Embryonic facial prominence (tissue), 1 donor: ENCODE measurements at regions not wholly inside any gene's neighbourhood (a gene's known extent, or its start where the extent isn't known, plus 50 kb on each side); places are given as distances from the start of the nearest gene placed in this dataset.
"Not testable (repeated sequence)": the region's sequence is repeated elsewhere in the genome, so short reads cannot be mapped to it uniquely, and the experiment has no call there.

Source experiments
- DNase-seq: peaks from one replicate; pipeline ENCODE4 v3.0.0-alpha.2; 2016; ENCODE audit errors: extremely low spot score

DNA sequence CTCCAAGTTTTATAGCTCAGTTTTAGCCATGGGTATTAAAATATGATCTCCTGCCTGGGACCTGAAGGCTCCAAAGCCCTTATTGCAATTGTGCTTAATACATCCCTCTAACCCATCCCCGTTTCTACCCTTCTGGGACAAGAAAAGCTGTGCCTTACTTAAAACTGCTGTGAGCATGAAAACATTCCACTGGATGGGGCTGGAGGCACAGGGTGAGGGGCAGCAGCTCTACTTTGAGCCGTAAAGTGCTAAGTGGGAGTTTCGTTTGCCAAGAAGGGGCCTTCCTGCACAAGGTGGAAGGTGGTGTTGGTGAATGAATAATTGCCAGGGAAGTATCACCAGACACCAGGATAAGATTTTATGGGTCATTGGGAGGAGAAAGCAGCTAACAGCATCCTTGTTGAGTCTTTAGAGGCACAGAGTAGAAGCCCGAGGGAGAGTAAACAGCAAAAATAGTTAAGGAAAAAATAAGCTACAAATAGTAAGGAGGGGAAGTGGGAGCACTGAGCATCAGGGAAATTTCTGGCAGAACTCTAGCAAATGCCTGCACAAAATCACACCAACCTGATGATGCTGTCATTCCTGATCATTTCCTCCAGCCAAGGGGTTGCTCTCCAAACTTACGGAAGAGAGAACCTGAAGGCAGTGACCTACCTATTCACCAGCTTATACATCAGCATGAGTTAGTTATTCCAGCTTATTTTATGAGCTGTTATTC, 218.4 kb downstream of the MREG start:
- no peak for DNase-seq

DNA sequence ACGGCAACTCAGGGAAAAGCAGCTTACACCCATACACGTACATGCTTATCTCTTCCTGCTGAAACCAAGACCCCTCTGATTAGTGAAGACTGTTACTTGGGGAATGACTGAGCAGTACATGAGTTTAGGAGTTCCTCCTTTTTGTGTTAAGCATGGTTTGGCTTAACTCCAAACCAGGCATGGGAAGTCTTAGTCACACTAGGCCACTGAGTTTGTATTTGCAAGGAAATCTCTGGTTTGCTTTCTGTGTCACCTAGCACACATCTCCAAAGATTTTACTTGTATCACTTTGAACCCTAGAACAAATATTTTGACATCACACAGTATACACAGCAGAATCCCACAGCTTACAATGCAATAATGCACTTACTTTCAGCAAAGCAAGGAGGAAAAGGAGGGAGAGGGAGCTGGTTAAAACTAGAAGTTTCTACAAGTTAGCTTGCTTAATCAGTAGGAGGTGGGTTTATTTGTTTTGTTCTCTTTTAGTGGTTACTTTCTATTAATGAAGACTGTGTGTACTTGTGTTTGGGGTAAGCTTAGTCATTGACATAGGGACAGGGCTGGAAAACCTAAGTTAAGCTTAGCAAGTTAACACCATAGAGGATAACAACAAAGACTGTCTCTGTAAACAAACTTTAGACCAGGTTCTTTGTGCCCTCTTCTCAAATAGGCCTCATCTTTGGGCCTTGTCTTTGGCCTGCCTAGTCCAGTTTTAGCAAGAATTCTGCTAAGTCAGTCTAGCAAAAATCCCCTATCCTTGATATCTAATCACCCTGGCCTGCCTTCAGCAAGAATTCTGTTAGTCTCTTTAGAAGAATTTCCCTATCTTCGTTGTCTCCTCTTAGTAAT, 219.4 kb downstream of the MREG start:
- no peak for DNase-seq

DNA sequence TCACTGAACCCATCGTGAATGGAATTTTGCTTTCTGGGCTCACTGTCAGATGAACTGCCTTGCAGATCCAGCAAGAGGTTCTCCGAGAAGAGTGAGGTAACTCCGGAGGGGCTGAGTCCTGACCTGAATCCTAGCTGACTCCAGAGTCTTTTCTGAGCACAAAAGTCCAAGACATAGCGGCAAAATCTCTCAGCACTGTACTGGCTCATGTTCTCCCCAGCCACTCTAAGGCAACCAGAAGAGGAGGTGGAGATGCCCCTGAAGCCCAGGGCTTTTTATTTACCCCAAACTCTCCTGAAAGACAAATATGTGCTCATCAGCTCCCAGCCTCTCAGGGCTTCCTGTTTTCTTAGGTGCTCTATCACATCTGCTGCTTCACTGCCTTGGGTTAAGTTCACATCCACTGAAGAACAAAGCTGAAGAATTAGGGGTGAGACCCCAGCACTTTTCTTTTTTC, 221.8 kb downstream of the MREG start:
- DNase-seq = no peak

DNA sequence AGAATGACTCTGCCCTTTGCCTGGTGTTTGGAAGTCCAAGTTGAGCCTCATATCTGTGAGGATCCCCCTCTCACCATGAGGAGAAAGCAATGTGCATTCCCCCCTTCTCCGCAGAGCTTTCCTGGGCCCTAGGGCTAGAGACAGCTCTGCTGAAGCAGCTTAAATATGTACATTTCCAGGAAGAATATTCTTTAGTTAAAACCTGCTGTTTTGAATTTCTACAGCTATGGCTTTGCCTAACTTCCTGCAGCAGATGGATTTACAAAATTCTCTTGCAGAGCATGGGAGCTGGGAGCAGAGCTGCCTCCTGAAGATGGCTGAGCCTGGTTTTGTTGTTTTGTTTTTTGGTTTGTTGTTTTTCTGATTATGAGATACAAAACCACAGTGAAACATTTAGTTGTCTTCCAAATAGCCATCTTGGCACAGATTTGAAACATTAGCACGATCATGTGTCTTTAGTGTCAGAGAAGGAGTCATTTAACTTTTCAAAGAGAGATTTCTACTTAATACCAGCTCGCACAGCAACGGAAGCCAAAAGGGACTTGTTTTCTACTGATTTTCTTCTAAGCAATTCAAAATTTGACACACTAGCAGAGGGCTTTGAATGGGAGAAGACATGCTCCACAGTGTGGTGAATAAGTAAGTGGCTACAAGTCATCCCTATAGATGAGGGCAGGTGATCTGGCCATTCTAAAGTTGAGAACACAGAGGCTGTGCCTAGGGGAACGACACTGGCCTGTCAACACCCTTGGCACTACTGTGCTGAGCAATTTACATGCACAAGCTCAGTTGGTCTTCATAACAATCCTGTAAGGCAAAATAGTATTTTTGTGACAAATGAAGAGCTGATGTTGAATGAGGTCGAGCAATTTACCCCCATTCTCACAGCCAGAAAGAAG, 222.6 kb downstream of the MREG start:
- DNase-seq = peak; percentile 27

- no peak for DNase-seq
Observed at GRCh38 chr2:215787565-215788178, 225.7 kb downstream of the MREG start.

- no peak for DNase-seq
Observed at GRCh38 chr2:215787025-215787424, 226.3 kb downstream of the MREG start.

GRCh38 chr2:215784371-215784783, 229.0 kb downstream of the MREG start:
- DNase-seq = no peak

DNA sequence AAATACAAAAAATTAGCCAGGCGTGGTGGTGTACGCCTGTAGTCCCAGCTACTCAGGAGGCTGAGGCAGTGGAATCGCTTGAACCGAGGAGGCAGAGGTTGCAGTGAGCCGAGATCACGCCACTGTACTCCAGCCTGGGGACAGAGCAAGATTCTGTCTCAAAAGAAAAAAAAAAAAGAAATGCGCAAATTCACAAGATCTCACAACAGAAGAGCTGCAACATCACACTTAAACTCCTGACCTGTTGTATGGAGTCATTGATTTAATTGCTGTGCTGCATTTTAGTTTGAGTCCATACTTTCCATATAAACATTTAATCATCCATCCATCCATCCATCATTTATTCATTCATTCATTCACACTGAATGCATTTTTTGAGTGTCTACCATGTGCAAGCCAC, 229.7 kb downstream of the MREG start:
- not testable (repeated sequence) for DNase-seq

- no peak for DNase-seq
Observed at GRCh38 chr2:215782965-215783364, 230.4 kb downstream of the MREG start.

- DNase-seq = no peak
Observed at GRCh38 chr2:215782295-215782694, 231.1 kb downstream of the MREG start.

DNA sequence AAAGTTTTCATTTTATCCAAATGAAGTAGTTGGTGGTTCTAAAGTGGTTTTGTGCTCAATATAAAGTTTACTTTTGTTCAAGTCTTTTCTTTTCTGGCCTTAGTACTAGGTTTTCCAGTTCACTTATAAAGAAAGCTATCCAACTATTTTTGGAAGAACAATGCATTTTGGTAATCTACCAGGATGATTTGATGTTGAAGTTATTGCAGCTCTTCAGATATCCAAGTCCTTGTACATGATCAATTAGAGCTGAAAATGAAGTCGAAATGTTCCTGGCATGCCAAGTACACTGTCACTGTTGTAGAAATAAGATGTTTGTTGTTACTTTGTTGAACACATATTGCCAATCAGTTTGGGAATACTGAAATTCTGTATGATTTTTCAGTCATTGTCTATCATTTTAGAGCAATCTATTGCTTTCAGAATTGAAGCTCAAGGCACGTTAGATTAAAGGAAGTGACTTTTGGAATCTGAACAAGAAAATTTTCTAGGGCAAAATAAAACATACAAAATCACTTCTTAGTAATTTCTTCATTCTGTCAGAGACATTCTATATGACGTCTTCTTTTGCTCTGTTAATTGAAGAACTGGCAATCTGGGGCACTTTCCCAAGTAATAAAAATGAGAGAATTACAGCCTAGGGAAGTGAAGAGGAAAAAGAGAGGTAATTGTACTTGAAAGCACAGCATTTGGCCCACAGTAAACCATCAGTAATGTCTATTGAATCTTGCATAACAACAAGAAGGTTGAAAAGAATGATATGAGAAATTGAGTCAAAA, 232.3 kb downstream of the MREG start:
- no peak for DNase-seq

- DNase-seq = no peak
Observed at GRCh38 chr2:215780313-215780712, 233.0 kb downstream of the MREG start.

- DNase-seq = no peak
Observed at GRCh38 chr2:215779912-215780311, 233.4 kb downstream of the MREG start.

- no peak for DNase-seq
Observed at GRCh38 chr2:215777465-215778044, 235.8 kb downstream of the MREG start.

- no peak for DNase-seq
Observed at GRCh38 chr2:215775106-215775505, 238.2 kb downstream of the MREG start.

DNA sequence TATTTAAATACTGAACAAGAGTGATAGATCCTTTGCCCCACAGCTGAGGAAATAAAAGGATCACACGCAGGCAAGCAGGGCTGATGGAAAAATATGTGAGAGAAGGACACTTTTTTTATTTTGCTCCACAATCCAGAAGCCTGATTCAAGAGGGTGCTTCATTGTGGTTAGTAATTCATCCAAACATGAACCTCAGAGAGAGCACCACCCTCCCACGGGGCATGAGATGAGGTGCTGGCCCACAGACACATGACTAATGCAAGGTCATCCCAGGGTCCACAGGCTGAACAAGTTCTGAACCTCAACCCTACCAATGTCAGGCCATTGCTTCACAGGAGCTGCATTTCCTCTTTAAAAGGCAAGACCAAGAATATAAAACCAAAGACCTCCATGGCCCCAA, 239.6 kb downstream of the MREG start:
- no peak for DNase-seq

- DNase-seq = no peak
Observed at GRCh38 chr2:215772634-215773563, 240.5 kb downstream of the MREG start.

DNA sequence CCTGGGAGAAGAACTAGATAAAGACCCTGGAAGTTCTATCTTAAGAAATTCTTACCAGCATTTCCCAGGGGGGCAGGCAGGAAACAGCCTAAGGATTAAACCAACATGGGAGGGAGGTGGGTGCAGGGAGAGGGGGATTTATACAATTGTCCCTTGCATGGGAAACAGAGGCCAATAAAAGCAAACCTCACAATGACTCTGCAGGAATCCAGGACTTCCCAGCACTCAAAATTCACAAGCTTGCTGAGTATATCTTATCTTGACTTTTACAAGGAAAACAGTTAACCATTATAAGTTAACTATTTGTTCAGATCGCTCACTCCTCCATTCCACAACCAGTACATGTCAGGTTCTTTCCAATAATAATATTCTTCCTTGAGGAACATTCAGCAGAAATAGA, 241.3 kb downstream of the MREG start:
- DNase-seq = no peak

DNA sequence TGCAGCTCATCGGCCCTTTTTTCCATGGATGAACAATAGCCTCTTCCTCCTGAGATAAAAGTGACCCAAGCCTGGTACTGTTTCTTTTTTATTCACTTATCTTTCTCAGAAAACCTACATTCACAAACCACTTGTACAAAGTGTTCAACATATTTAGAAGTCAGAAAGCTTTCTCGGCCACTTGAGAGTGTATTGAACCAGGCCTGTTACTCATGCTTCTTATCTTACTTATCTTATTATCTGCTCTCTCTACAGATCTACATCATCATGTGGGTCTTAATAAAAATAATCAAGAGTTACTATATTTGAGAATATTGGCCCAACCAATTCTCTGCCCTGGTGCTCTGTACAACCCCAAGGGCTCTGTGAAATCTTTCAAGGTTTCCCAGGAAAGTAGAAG, 242.1 kb downstream of the MREG start:
- DNase-seq = no peak
